ENCODE measurements at regions not wholly inside any gene's neighbourhood (a gene's known extent, or its start where the extent isn't known, plus 50 kb on each side); places are given as distances from the start of the nearest gene placed in this dataset.

DNA sequence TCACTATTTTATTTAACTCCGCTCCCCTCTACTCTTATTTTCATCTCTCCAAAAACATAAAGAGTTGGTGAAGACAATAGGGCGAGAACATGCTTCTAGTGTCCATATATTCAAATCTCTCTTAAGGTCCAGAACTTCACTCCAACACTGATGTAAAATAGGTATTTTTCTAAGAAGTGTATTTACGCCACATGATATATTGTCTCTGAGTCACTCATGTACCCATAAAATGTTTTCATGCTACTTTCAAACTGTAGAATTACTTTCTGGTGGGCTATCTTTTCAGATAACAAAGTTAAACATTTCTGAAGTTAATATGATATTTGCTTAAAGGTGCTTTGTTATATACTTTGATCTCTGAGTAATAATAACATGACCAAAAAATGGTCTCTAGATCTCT lies 124.1 kb upstream of the IFNGR1 start:
- no peak for TF ChIP-seq CTCF (IDR thresholded peaks at IDR 0.05)
- TF ChIP-seq POLR2A (IDR thresholded peaks at IDR 0.05): no peak

Measured in Peyer's patch (tissue), 4 donors.